GM10248 (cell line): ENCODE measurements at regions not wholly inside any gene's neighbourhood (a gene's known extent, or its start where the extent isn't known, plus 50 kb on each side); places are given as distances from the start of the nearest gene placed in this dataset.

ENCODE experiments used
- CTCF ChIA-PET: fragments of 300-600 bp; sonication (Branson Sonifier 250); formaldehyde crosslinking; extraction: SDS; loops from one replicate; lab custom pipeline; 2021; ENCODE audit warnings: antibody characterized with exemption; lab: Yijun Ruan, JAX
- POLR2A ChIA-PET: fragments of 350-650 bp; sonication (Branson Sonifier 250); formaldehyde crosslinking; extraction: SDS; loops from one replicate; lab custom pipeline; 2020; ENCODE audit warnings: antibody characterized with exemption; lab: Yijun Ruan, JAX
- DNase-seq: peaks from one replicate; pipeline ENCODE4 v3.0.0; 2012; ENCODE audit errors: extremely low spot score
- CTCF ChIP-seq: IDR thresholded peaks from 2 replicates; pipeline ENCODE4 v1.5.1; 2012; ENCODE audit warnings: mild to moderate bottlenecking, low read depth; ENCODE audit errors: extremely low read depth, missing control alignments, control extremely low read depth

- CTCF ChIA-PET, result no interaction called here
- POLR2A ChIA-PET, result no interaction called here
- no peak for DNase-seq
- no peak for TF ChIP-seq CTCF
Observed at GRCh38 chr2:163822033-163822432, 86.2 kb upstream of the FIGN start.

- POLR2A ChIA-PET, result no interaction called here
- no peak for DNase-seq
- TF ChIP-seq CTCF, result no peak
- CTCF ChIA-PET, result no interaction called here
Observed at GRCh38 chr2:163812926-163813520, 77.2 kb upstream of the FIGN start.

- DNase-seq, result no peak
- CTCF ChIA-PET, result interaction anchor here (2.4 kb wide), 1 partner anchor 10 kb away, joined by 5 read pairs; no protein-coding TSS in a partner anchor
- TF ChIP-seq CTCF, result no peak
- POLR2A ChIA-PET, result no interaction called here
Observed at GRCh38 chr2:163808406-163808805, 72.6 kb upstream of the FIGN start.

GRCh38 chr2:163802284-163802683 lies 66.5 kb upstream of the FIGN start:
- ChIA-PET POLR2A (no interaction called here), CTCF (interaction anchor here (0.9 to 1.3 kb wide), 2 partner anchors 9 to 13 kb away, joined by 3 to 4 read pairs; no protein-coding TSS in a partner anchor)
- TF ChIP-seq CTCF, result no peak
- no peak for DNase-seq

- no peak for DNase-seq
- ChIA-PET CTCF (no interaction called here), POLR2A (no interaction called here)
- no peak for TF ChIP-seq CTCF
Observed at GRCh38 chr2:163801486-163801885, 65.7 kb upstream of the FIGN start.

- POLR2A ChIA-PET, result no interaction called here
- no peak for TF ChIP-seq CTCF
- CTCF ChIA-PET, result interaction anchor here (1.3 kb wide), 1 partner anchor 14 kb away, joined by 4 read pairs; no protein-coding TSS in a partner anchor
- DNase-seq, result no peak
Observed at GRCh38 chr2:163800951-163801381, 65.2 kb upstream of the FIGN start.
